ENCODE measurements at regions not wholly inside any gene's neighbourhood (a gene's known extent, or its start where the extent isn't known, plus 50 kb on each side); places are given as distances from the start of the nearest gene placed in this dataset.

DNA sequence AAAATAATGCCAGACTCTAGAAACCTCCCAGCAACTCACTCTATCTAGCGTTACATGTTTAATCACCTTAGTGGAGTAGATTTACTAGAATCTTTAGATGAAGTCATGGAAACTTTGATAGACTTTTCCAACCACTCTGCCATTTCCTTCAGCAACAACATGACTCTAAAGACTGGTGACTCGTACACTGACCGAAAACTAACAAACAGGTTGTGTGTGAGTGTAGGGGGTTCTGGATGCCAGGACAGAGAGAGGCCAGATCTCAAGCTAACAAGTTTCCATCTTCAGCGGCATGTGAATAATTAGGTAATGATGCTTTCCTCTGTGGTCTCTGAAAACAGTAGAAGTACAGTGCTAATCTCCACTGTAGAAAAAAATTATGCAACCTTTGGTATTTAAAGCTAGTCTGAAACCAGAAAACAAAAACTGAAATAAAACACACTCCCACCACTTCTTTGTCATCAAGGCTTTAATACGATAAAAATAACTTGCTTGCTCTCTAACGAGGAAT lies 286.4 kb downstream of the PRDM5 start:
- TF ChIP-seq, protein P1, sequence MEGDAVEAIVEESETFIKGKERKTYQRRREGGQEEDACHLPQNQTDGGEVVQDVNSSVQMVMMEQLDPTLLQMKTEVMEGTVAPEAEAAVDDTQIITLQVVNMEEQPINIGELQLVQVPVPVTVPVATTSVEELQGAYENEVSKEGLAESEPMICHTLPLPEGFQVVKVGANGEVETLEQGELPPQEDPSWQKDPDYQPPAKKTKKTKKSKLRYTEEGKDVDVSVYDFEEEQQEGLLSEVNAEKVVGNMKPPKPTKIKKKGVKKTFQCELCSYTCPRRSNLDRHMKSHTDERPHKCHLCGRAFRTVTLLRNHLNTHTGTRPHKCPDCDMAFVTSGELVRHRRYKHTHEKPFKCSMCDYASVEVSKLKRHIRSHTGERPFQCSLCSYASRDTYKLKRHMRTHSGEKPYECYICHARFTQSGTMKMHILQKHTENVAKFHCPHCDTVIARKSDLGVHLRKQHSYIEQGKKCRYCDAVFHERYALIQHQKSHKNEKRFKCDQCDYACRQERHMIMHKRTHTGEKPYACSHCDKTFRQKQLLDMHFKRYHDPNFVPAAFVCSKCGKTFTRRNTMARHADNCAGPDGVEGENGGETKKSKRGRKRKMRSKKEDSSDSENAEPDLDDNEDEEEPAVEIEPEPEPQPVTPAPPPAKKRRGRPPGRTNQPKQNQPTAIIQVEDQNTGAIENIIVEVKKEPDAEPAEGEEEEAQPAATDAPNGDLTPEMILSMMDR (IDR thresholded peaks at IDR 0.05; ENCODE audit: insufficient read depth, low read length, poor library complexity, severe bottlenecking) = no peak
- no peak for DNase-seq (ENCODE audit: low read depth)

GRCh38 chr4:120633810-120634209 lies 288.7 kb downstream of the PRDM5 start:
- Histone ChIP-seq H3K4me3 (ENCODE audit: low read depth, low read length) (no peak overlapping the region), H3K27me3 (ENCODE audit: control insufficient read depth, insufficient read depth, low read length) (no peaks in the 10 kb centered on the region), H3K36me3 (ENCODE audit: control insufficient read depth, insufficient read depth, low read length) (no peaks in the 10 kb centered on the region)
- DNase-seq (ENCODE audit: low read depth) = no peak
- TF ChIP-seq, protein P1 (IDR thresholded peaks at IDR 0.05; ENCODE audit: insufficient read depth, low read length, poor library complexity, severe bottlenecking) = no peak

More for the DNA sequence above, 286.4 kb downstream of the PRDM5 start:
- H3K4me3 ChIP-seq (ENCODE audit: low read depth, low read length) = no peak overlapping the region
- H3K36me3 ChIP-seq (ENCODE audit: control insufficient read depth, insufficient read depth, low read length) = no peaks in the 10 kb centered on the region
- no peaks in the 10 kb centered on the region for H3K27me3 ChIP-seq (ENCODE audit: control insufficient read depth, insufficient read depth, low read length)

GRCh38 chr4:120630427-120630826 lies 292.1 kb downstream of the PRDM5 start:
- TF ChIP-seq, protein P1 (IDR thresholded peaks at IDR 0.05; ENCODE audit: insufficient read depth, low read length, poor library complexity, severe bottlenecking) = no peak
- DNase-seq (ENCODE audit: low read depth) = no peak
- H3K36me3 ChIP-seq (ENCODE audit: control insufficient read depth, insufficient read depth, low read length) = no peaks in the 10 kb centered on the region
- H3K27me3 ChIP-seq (ENCODE audit: control insufficient read depth, insufficient read depth, low read length) = no peaks in the 10 kb centered on the region
- no peak overlapping the region for H3K4me3 ChIP-seq (ENCODE audit: low read depth, low read length)

GRCh38 chr4:120629546-120630108 lies 292.9 kb downstream of the PRDM5 start:
- no peaks in the 10 kb centered on the region for H3K36me3 ChIP-seq (ENCODE audit: control insufficient read depth, insufficient read depth, low read length)
- TF ChIP-seq, protein P1 (IDR thresholded peaks at IDR 0.05; ENCODE audit: insufficient read depth, low read length, poor library complexity, severe bottlenecking) = no peak
- DNase-seq (ENCODE audit: low read depth) = no peak
- no peaks in the 10 kb centered on the region for H3K27me3 ChIP-seq (ENCODE audit: control insufficient read depth, insufficient read depth, low read length)
- no peak overlapping the region for H3K4me3 ChIP-seq (ENCODE audit: low read depth, low read length)

DNA sequence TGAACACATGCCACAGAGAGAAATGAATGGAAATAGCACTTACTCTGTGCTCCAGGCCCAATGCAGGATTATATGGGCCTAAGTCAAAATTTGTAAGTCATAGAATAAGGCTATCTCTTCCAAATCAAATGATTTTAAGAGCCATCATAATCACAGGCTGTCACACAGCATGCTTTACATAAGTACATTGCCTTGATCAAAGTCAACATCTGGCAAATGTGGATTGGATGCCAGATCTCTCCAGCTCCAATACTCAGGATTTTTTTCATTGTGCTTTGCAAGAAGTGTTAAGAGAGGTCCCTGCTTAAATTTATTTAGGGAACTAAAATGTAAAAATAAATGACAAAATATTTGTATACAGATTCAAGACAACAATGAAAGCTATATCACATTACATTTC lies 299.9 kb downstream of the PRDM5 start:
- no peaks in the 10 kb centered on the region for H3K36me3 ChIP-seq (ENCODE audit: control insufficient read depth, insufficient read depth, low read length)
- DNase-seq (ENCODE audit: low read depth) = no peak
- H3K4me3 ChIP-seq (ENCODE audit: low read depth, low read length) = no peak overlapping the region
- no peaks in the 10 kb centered on the region for H3K27me3 ChIP-seq (ENCODE audit: control insufficient read depth, insufficient read depth, low read length)
- TF ChIP-seq, protein P1 (IDR thresholded peaks at IDR 0.05; ENCODE audit: insufficient read depth, low read length, poor library complexity, severe bottlenecking) = no peak

DNA sequence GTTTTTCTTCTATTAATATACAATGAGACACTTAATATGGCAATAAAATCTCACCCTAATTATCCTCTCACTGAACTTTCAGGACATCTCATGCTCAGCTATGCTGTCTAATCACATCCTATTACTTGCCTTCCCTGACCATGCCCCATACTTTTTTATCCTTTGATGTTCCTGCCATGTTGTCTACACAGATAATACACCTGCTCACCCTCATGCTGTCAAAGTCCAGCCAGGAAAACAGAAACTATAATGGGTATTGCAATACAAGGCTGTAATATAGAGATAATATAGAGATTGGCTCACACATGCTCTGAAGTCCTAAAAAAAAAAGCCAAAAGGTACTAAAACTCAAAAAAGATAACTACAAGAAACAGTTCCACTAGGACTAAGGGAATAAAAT lies 305.4 kb downstream of the PRDM5 start:
- TF ChIP-seq, protein P1 (IDR thresholded peaks at IDR 0.05; ENCODE audit: insufficient read depth, low read length, poor library complexity, severe bottlenecking) = no peak
- no peak for DNase-seq (ENCODE audit: low read depth)
- H3K27me3 ChIP-seq (ENCODE audit: control insufficient read depth, insufficient read depth, low read length) = no peaks in the 10 kb centered on the region
- H3K4me3 ChIP-seq (ENCODE audit: low read depth, low read length) = no peak overlapping the region
- no peaks in the 10 kb centered on the region for H3K36me3 ChIP-seq (ENCODE audit: control insufficient read depth, insufficient read depth, low read length)

Measured in kidney epithelial cell (primary cell).